K562 (cell line): ENCODE measurements at regions not wholly inside any gene's neighbourhood (a gene's known extent, or its start where the extent isn't known, plus 50 kb on each side); places are given as distances from the start of the nearest gene placed in this dataset.

Source experiments
- ATAC-seq: fragments of 200-7000 bp; cut with Tn5 transposase; 3 replicates; pipeline ENCODE4 v1.9.1; 2020; ENCODE audit warnings: moderate library complexity
- BruUV-seq: library from RNA; stranded (reverse); fragments of 400-500 nt; replicated peaks from 2 replicates; lab custom pipeline; 2021; lab: Mats Ljungman, UMichigan
- CTCF ChIA-PET: fragments of 300-600 bp; formaldehyde crosslinking; extraction: SDS; loops from one replicate; lab custom pipeline; 2021; ENCODE audit warnings: low intra/inter-chr PET ratio; lab: Yijun Ruan, JAX
- POLR2A ChIA-PET: fragments of 300-600, 350-650 bp; sonication (Branson Sonifier 250); formaldehyde crosslinking; extraction: SDS; loops from one replicate; lab custom pipeline; 2021; ENCODE audit warnings: antibody characterized with exemption, inconsistent platforms; lab: Yijun Ruan, JAX
- DNase-seq, 4 experiments: peaks; one replicate each; pipeline versions ENCODE4 v3.0.0 to v3.0.0-alpha.2; 2011 to 2018; ENCODE audit warnings: low spot score in 3 of 4, mixed read lengths in 3 of 4; ENCODE audit errors: extremely low read depth in 1 of 4
- FAIRE-seq: peaks from 2 replicates; lab custom pipeline; 2011; peaks lifted over from hg19 to GRCh38; lab: Jason Lieb, UNC
- H2AFZ ChIP-seq: 2 replicates; pipeline ENCODE4 v1.6.0; 2011; ENCODE audit warnings: low read depth, low read length, control low read depth, inconsistent platforms
- H3K27ac ChIP-seq: fragments of 200-600 bp; 3 replicates; pipeline ENCODE4 v1.8.0; 2011; ENCODE audit warnings: low read depth, mild to moderate bottlenecking, control low read depth, inconsistent platforms, low read length, moderate library complexity, mixed read lengths; ENCODE audit errors: extremely low read depth
- H3K27me3 ChIP-seq, 2 experiments: fragments of 300-600 bp in 1 of 2; 2 replicates in 1 of 2; 3 replicates in 1 of 2; pipeline versions ENCODE4 v1.6.0 to v1.8.0; 2011; ENCODE audit warnings: inconsistent platforms in 2 of 2, low read length in 2 of 2, mild to moderate bottlenecking in 1 of 2, mixed read lengths in 1 of 2, moderate library complexity in 1 of 2; ENCODE audit not compliant: control insufficient read depth in 2 of 2, insufficient read depth in 2 of 2
- H3K36me3 ChIP-seq: fragments of 300-600 bp; 3 replicates; pipeline ENCODE4 v1.8.0; 2011; ENCODE audit warnings: mild to moderate bottlenecking, low read length, inconsistent platforms; ENCODE audit not compliant: control insufficient read depth, insufficient read depth
- H3K4me1 ChIP-seq, 2 experiments: fragments of 200-600 bp in 1 of 2; replicated peaks in 1 of 2; 2 replicates in 1 of 2; 3 replicates in 1 of 2; pipeline versions ENCODE4 v1.5.1 to v1.8.0; 2011; ENCODE audit warnings: inconsistent platforms in 2 of 2, low read length in 2 of 2, mild to moderate bottlenecking in 1 of 2, mixed read lengths in 1 of 2, moderate library complexity in 1 of 2; ENCODE audit not compliant: control insufficient read depth in 2 of 2, insufficient read depth in 2 of 2
- H3K4me2 ChIP-seq: 2 replicates; pipeline ENCODE4 v1.6.1; 2011; ENCODE audit warnings: low read length, control low read depth, inconsistent platforms, mixed read lengths; ENCODE audit not compliant: insufficient read depth
- H3K4me3 ChIP-seq: fragments of 200-600 bp; sonication (generic), shearing (Covaris generic); 2 replicates; pipeline ENCODE4 v1.5.1; 2016; ENCODE audit warnings: control low read depth, inconsistent platforms
- H3K79me2 ChIP-seq: fragments of 200-600 bp; 3 replicates; pipeline ENCODE4 v1.8.0; 2011; ENCODE audit warnings: low read length, inconsistent platforms; ENCODE audit not compliant: control insufficient read depth, insufficient read depth
- H3K9ac ChIP-seq, 2 experiments: 2 replicates each; pipeline versions ENCODE4 v1.6.0 to v1.6.1; 2011; ENCODE audit warnings: low read depth in 2 of 2, low read length in 2 of 2, control low read depth in 1 of 2, inconsistent platforms in 1 of 2, mild to moderate bottlenecking in 1 of 2, mixed read lengths in 1 of 2; ENCODE audit not compliant: insufficient read depth in 1 of 2
- H3K9me1 ChIP-seq: one replicate; pipeline ENCODE4 v1.6.0; 2011; ENCODE audit warnings: inconsistent platforms, mild to moderate bottlenecking, low read length, moderate library complexity; ENCODE audit not compliant: control insufficient read depth, insufficient read depth
- H3K9me3 ChIP-seq: replicated peaks from 2 replicates; pipeline ENCODE4 v1.5.1; 2011; ENCODE audit warnings: low read depth, low read length, inconsistent platforms; ENCODE audit not compliant: control insufficient read depth, insufficient read depth
- H4K20me1 ChIP-seq: replicated peaks from 2 replicates; pipeline ENCODE4 v1.6.1; 2011; ENCODE audit warnings: low read length, inconsistent platforms, mixed read lengths; ENCODE audit not compliant: control insufficient read depth, insufficient read depth
- ARID1B ChIP-seq: fragments of 450-650 bp; IDR thresholded peaks from 2 replicates; pipeline ENCODE4 v1.6.1; 2016; ENCODE audit warnings: antibody characterized with exemption, mild to moderate bottlenecking, inconsistent platforms
- ATF6 ChIP-seq: sonication (generic); formaldehyde crosslinking; IDR thresholded peaks from 2 replicates; pipeline ENCODE4 v1.4.0; 2020; ENCODE audit warnings: mild to moderate bottlenecking, missing genetic modification reagents
- CTBP1 ChIP-seq: fragments of 450-650 bp; IDR thresholded peaks from 2 replicates; pipeline ENCODE4 v1.6.1; 2016; ENCODE audit warnings: borderline replicate concordance
- EP300 ChIP-seq: IDR thresholded peaks from 2 replicates; pipeline ENCODE4 v1.6.1; 2012; ENCODE audit warnings: low read length, improper control_type of control experiment
- FOXJ3 ChIP-seq: sonication (generic); formaldehyde crosslinking; IDR thresholded peaks from 2 replicates; pipeline ENCODE4 v1.4.0; 2020; ENCODE audit warnings: mild to moderate bottlenecking, missing genetic modification reagents
- GTF3C2 ChIP-seq: IDR thresholded peaks from 3 replicates; pipeline ENCODE4 v1.6.1; 2011; ENCODE audit warnings: borderline replicate concordance, mild to moderate bottlenecking, moderate library complexity; ENCODE audit not compliant: insufficient read length; ENCODE audit errors: extremely low read depth
- HMGXB4 ChIP-seq: sonication (generic); formaldehyde crosslinking; IDR thresholded peaks from 2 replicates; pipeline ENCODE4 v1.8.1; 2023; ENCODE audit warnings: mild to moderate bottlenecking, missing genetic modification reagents
- KAT8 ChIP-seq: fragments of 450-650 bp; IDR thresholded peaks from 2 replicates; pipeline ENCODE4 v1.6.1; 2016; ENCODE audit warnings: low read depth, mild to moderate bottlenecking
- NFIX ChIP-seq: fragments of 250-450 bp; sonication (Bioruptor Pico); IDR thresholded peaks from 2 replicates; pipeline ENCODE4 v1.4.0; 2020; ENCODE audit warnings: low read depth, mild to moderate bottlenecking, moderate library complexity
- SREBF2 ChIP-seq: sonication (generic); formaldehyde crosslinking; IDR thresholded peaks from 2 replicates; pipeline ENCODE4 v1.4.0; 2020; ENCODE audit warnings: mild to moderate bottlenecking, missing genetic modification reagents
- XRCC4 ChIP-seq: IDR thresholded peaks from one replicate; pipeline ENCODE4 v1.6.1; 2011; ENCODE audit not compliant: insufficient read depth, insufficient read length; ENCODE audit errors: extremely low read depth
- YBX1 ChIP-seq: fragments of 450-650 bp; IDR thresholded peaks from 2 replicates; pipeline ENCODE4 v1.7.1; 2016; ENCODE audit warnings: mild to moderate bottlenecking
- ZNF592 ChIP-seq: fragments of 450-650 bp; IDR thresholded peaks from 2 replicates; pipeline ENCODE4 v1.6.1; 2017; ENCODE audit warnings: antibody characterized with exemption, mild to moderate bottlenecking
- WGBS: fragments of 100-300 bp; shearing (Covaris generic); methylation state at CpG from one replicate; pipeline ENCODE4 v1.1.6; 2016; ENCODE audit warnings: low coverage, mixed read lengths; ENCODE audit not compliant: insufficient coverage; ENCODE audit errors: missing lambda C conversion rate; 5-methylcytosine and 5-hydroxymethylcytosine counted together
- in situ Hi-C: fragments of 300-500 bp; cut with MboI; formaldehyde crosslinking; loops from 4 replicates; pipeline ENCODE4 v1.15.0; 2018; ENCODE audit warnings: inconsistent platforms, mixed read lengths
- intact Hi-C: fragments of 100-400 bp; cut with micrococcal nuclease; formaldehyde crosslinking; loops from 2 replicates; pipeline ENCODE4 v1.14.2; 2022

- CTCF ChIA-PET: no interaction called here
- H3K4me2 ChIP-seq: no peak overlapping the region
- no peak overlapping the region for H3K27ac ChIP-seq
- 42% methylated on average over 3 of the region's 3 CpGs for WGBS
- FAIRE-seq: no peak
- in situ Hi-C loops: no loop called here
- no peaks in the 10 kb centered on the region for H3K79me2 ChIP-seq
- H3K4me3 ChIP-seq: no peak overlapping the region
- H3K9ac ChIP-seq: no peak overlapping the region
- no peak overlapping the region for H2AFZ ChIP-seq
- peaks cover 0 to 4% of the 10 kb centered on the region in 2 experiments; a peak in 3 of 5 replicates for H3K4me1 ChIP-seq
- no peaks in the 10 kb centered on the region for H3K36me3 ChIP-seq
- intact Hi-C loops: no loop called here
- POLR2A ChIA-PET: no interaction called here
- DNase-seq: no peak
- H4K20me1 ChIP-seq: no peaks in the 10 kb centered on the region
- H3K9me3 ChIP-seq: no peaks in the 10 kb centered on the region
- H3K9me1 ChIP-seq: no peaks in the 10 kb centered on the region
- H3K27me3 ChIP-seq: no peaks in the 10 kb centered on the region
- no peak for ATAC-seq
- no TSS peak for BruUV-seq
- TF ChIP-seq HMGXB4 (CRISPR knock-in tag): no peak
- no peak for TF ChIP-seq SREBF2 (CRISPR knock-in tag)
- TF ChIP-seq FOXJ3: no peak
- no peak for TF ChIP-seq ARID1B
- TF ChIP-seq NFIX (CRISPR knock-in tag): no peak
- no peak for TF ChIP-seq ZNF592
- no peak for TF ChIP-seq EP300
- no peak for TF ChIP-seq XRCC4
- TF ChIP-seq ATF6: no peak
- TF ChIP-seq GTF3C2: no peak
- TF ChIP-seq KAT8: no peak
- no peak for TF ChIP-seq CTBP1
- TF ChIP-seq YBX1: no peak
Measured at GRCh38 chr3:72547183-72547582, 301.1 kb downstream of the SHQ1 start.
